Activated CD4-positive, alpha-beta T cell treated with anti-CD3 and anti-CD28 coated beads, Interleukin-2, Interleukin-6, amounts not matched to agents 100 ng/mL and 50 ng/mL, durations not matched to agents 16 hours and 8 hours (primary cell): ENCODE measurements at regions not wholly inside any gene's neighbourhood (a gene's known extent, or its start where the extent isn't known, plus 50 kb on each side); places are given as distances from the start of the nearest gene placed in this dataset.

Experiments used
- DNase-seq: peaks from one replicate; pipeline ENCODE4 v3.0.0-alpha.2; 2020

GRCh38 chr5:115402822-115403577 is 106.5 kb upstream of the CCDC112 start:
- DNase-seq = no peak

GRCh38 chr5:115402092-115402491 is 105.6 kb upstream of the CCDC112 start:
- DNase-seq = no peak

- DNase-seq = no peak
Observed at GRCh38 chr5:115398719-115399118, 102.3 kb upstream of the CCDC112 start.

- no peak for DNase-seq
Observed at GRCh38 chr5:115396688-115397087, 100.2 kb upstream of the CCDC112 start.

GRCh38 chr5:115396081-115396480 is 99.6 kb upstream of the CCDC112 start:
- no peak for DNase-seq

- DNase-seq = no peak
Observed at GRCh38 chr5:115394531-115394930, 98.1 kb upstream of the CCDC112 start.

GRCh38 chr5:115393239-115393638 is 96.8 kb upstream of the CCDC112 start:
- no peak for DNase-seq

GRCh38 chr5:115392611-115393010 is 96.2 kb upstream of the CCDC112 start:
- DNase-seq = no peak

- DNase-seq = no peak
Observed at GRCh38 chr5:115391780-115392179, 95.3 kb upstream of the CCDC112 start.

- no peak for DNase-seq
Observed at GRCh38 chr5:115389799-115390382, 93.4 kb upstream of the CCDC112 start.

- DNase-seq = no peak
Observed at GRCh38 chr5:115389034-115389798, 92.8 kb upstream of the CCDC112 start.

GRCh38 chr5:115388240-115388639 is 91.8 kb upstream of the CCDC112 start:
- DNase-seq = no peak

- DNase-seq = no peak
Observed at GRCh38 chr5:115387816-115388215, 91.4 kb upstream of the CCDC112 start.

GRCh38 chr5:115386657-115387056 is 90.2 kb upstream of the CCDC112 start:
- DNase-seq = no peak

GRCh38 chr5:115384587-115385375 is 88.3 kb upstream of the CCDC112 start:
- no peak for DNase-seq

- no peak for DNase-seq
Observed at GRCh38 chr5:115382989-115383388, 86.5 kb upstream of the CCDC112 start.

GRCh38 chr5:115381911-115382662 is 85.6 kb upstream of the CCDC112 start:
- no peak for DNase-seq

- peak; percentile 76 for DNase-seq
Observed at GRCh38 chr5:115379622-115380344, 83.3 kb upstream of the CCDC112 start.

- no peak for DNase-seq
Observed at GRCh38 chr5:115378754-115379153, 82.3 kb upstream of the CCDC112 start.

GRCh38 chr5:115377468-115378217 is 81.2 kb upstream of the CCDC112 start:
- DNase-seq = peak; percentile 71

GRCh38 chr5:115375893-115376292 is 79.4 kb upstream of the CCDC112 start:
- DNase-seq = no peak
